ENCODE measurements at regions not wholly inside any gene's neighbourhood (a gene's known extent, or its start where the extent isn't known, plus 50 kb on each side); places are given as distances from the start of the nearest gene placed in this dataset.

- H3K9ac ChIP-seq = no peak overlapping the region
- H3K4me3 ChIP-seq = no peak overlapping the region
These were observed 511.9 kb upstream of the CDH8 start for GRCh38 chr16:62548095-62548494.

GRCh38 chr16:62546701-62547100 lies 510.5 kb upstream of the CDH8 start:
- Histone ChIP-seq H4K20me1 (no peaks in the 10 kb centered on the region), H3K9me3 (no peaks in the 10 kb centered on the region), H3K36me3 (no peaks in the 10 kb centered on the region), H3K4me1 (no peaks in the 10 kb centered on the region), H3K4me2 (no peak overlapping the region), H3K27me3 (no peaks in the 10 kb centered on the region), H3K27ac (no peak overlapping the region), H3K4me3 (no peak overlapping the region), H3K9ac (no peak overlapping the region)
- TF ChIP-seq Cebpa-rat (IDR thresholded peaks at IDR 0.05) = no peak

More at GRCh38 chr16:62548095-62548494, 511.9 kb upstream of the CDH8 start:
- no peaks in the 10 kb centered on the region for H4K20me1 ChIP-seq
- no peaks in the 10 kb centered on the region for H3K4me1 ChIP-seq
- no peaks in the 10 kb centered on the region for H3K9me3 ChIP-seq
- no peak overlapping the region for H3K27ac ChIP-seq
- no peaks in the 10 kb centered on the region for H3K36me3 ChIP-seq
- TF ChIP-seq Cebpa-rat (IDR thresholded peaks at IDR 0.05) = no peak
- H3K4me2 ChIP-seq = no peak overlapping the region
- H3K27me3 ChIP-seq = no peaks in the 10 kb centered on the region

- Histone ChIP-seq H3K27ac (no peak overlapping the region), H4K20me1 (no peaks in the 10 kb centered on the region), H3K9me3 (no peaks in the 10 kb centered on the region), H3K4me2 (no peak overlapping the region), H3K9ac (no peak overlapping the region), H3K4me3 (no peak overlapping the region), H3K4me1 (no peaks in the 10 kb centered on the region), H3K27me3 (no peaks in the 10 kb centered on the region), H3K36me3 (no peaks in the 10 kb centered on the region)
- no peak for TF ChIP-seq Cebpa-rat (IDR thresholded peaks at IDR 0.05)
These were observed 508.8 kb upstream of the CDH8 start for GRCh38 chr16:62545039-62545438.

GRCh38 chr16:62543516-62543915 lies 507.3 kb upstream of the CDH8 start:
- Histone ChIP-seq H3K4me2 (no peak overlapping the region), H3K4me1 (no peaks in the 10 kb centered on the region), H3K9me3 (no peaks in the 10 kb centered on the region), H3K27ac (no peak overlapping the region), H3K9ac (no peak overlapping the region), H4K20me1 (no peaks in the 10 kb centered on the region), H3K27me3 (no peaks in the 10 kb centered on the region), H3K36me3 (no peaks in the 10 kb centered on the region), H3K4me3 (no peak overlapping the region)
- no peak for TF ChIP-seq Cebpa-rat (IDR thresholded peaks at IDR 0.05)

- Histone ChIP-seq H3K9ac (no peak overlapping the region), H3K36me3 (no peaks in the 10 kb centered on the region), H3K27ac (no peak overlapping the region), H3K4me3 (no peak overlapping the region), H4K20me1 (no peaks in the 10 kb centered on the region), H3K9me3 (no peaks in the 10 kb centered on the region), H3K4me1 (no peaks in the 10 kb centered on the region), H3K4me2 (no peak overlapping the region), H3K27me3 (no peaks in the 10 kb centered on the region)
- no peak for TF ChIP-seq Cebpa-rat (IDR thresholded peaks at IDR 0.05)
These were observed 503.4 kb upstream of the CDH8 start for GRCh38 chr16:62539657-62540056.

GRCh38 chr16:62530426-62530825 lies 494.2 kb upstream of the CDH8 start:
- no peak for TF ChIP-seq Cebpa-rat (IDR thresholded peaks at IDR 0.05)
- no peaks in the 10 kb centered on the region for H3K4me1 ChIP-seq

GRCh38 chr16:62516001-62516400 lies 479.8 kb upstream of the CDH8 start:
- H3K4me1 ChIP-seq = 0 out of 2 replicates have a peak, but pooled peaks cover 3% of the 10 kb centered on the region
- no peak overlapping the region for H3K4me2 ChIP-seq
- H3K9ac ChIP-seq = no peak overlapping the region
- no peaks in the 10 kb centered on the region for H4K20me1 ChIP-seq
- H3K9me3 ChIP-seq = no peaks in the 10 kb centered on the region
- no peaks in the 10 kb centered on the region for H3K27me3 ChIP-seq
- no peak overlapping the region for H3K27ac ChIP-seq
- no peaks in the 10 kb centered on the region for H3K36me3 ChIP-seq
- TF ChIP-seq Cebpa-rat (IDR thresholded peaks at IDR 0.05) = no peak
- no peak overlapping the region for H3K4me3 ChIP-seq

More at GRCh38 chr16:62530426-62530825, 494.2 kb upstream of the CDH8 start:
- Histone ChIP-seq H3K36me3 (no peaks in the 10 kb centered on the region), H3K4me3 (no peak overlapping the region), H3K27me3 (no peaks in the 10 kb centered on the region), H3K4me2 (no peak overlapping the region), H3K9me3 (no peaks in the 10 kb centered on the region), H4K20me1 (no peaks in the 10 kb centered on the region), H3K9ac (no peak overlapping the region), H3K27ac (no peak overlapping the region)

- TF ChIP-seq Cebpa-rat (IDR thresholded peaks at IDR 0.05) = no peak
- Histone ChIP-seq H3K27ac (no peak overlapping the region), H3K9ac (no peak overlapping the region), H3K4me3 (no peak overlapping the region), H3K36me3 (no peaks in the 10 kb centered on the region), H3K27me3 (no peaks in the 10 kb centered on the region), H3K4me1 (no peaks in the 10 kb centered on the region), H4K20me1 (no peaks in the 10 kb centered on the region), H3K9me3 (no peaks in the 10 kb centered on the region), H3K4me2 (no peak overlapping the region)
These were observed 466.8 kb upstream of the CDH8 start for GRCh38 chr16:62503073-62503472.

GRCh38 chr16:62478903-62479458 lies 442.7 kb upstream of the CDH8 start:
- Histone ChIP-seq H3K4me3 (no peak overlapping the region), H4K20me1 (no peaks in the 10 kb centered on the region), H3K9ac (no peak overlapping the region), H3K36me3 (no peaks in the 10 kb centered on the region), H3K4me2 (no peak overlapping the region), H3K4me1 (no peaks in the 10 kb centered on the region), H3K27ac (no peak overlapping the region), H3K9me3 (peaks cover 30% of the 10 kb centered on the region), H3K27me3 (no peaks in the 10 kb centered on the region)
- no peak for TF ChIP-seq Cebpa-rat (IDR thresholded peaks at IDR 0.05)

- H3K4me2 ChIP-seq = no peak overlapping the region
- H3K4me3 ChIP-seq = no peak overlapping the region
- peaks cover 33% of the 10 kb centered on the region for H3K9me3 ChIP-seq
- H3K36me3 ChIP-seq = no peaks in the 10 kb centered on the region
- H3K27ac ChIP-seq = no peak overlapping the region
- H3K27me3 ChIP-seq = no peaks in the 10 kb centered on the region
- no peaks in the 10 kb centered on the region for H3K4me1 ChIP-seq
- no peaks in the 10 kb centered on the region for H4K20me1 ChIP-seq
- no peak overlapping the region for H3K9ac ChIP-seq
- no peak for TF ChIP-seq Cebpa-rat (IDR thresholded peaks at IDR 0.05)
These were observed 441.6 kb upstream of the CDH8 start for GRCh38 chr16:62477796-62478195.

GRCh38 chr16:62475573-62475972 lies 439.3 kb upstream of the CDH8 start:
- no peak overlapping the region for H3K4me3 ChIP-seq
- TF ChIP-seq Cebpa-rat (IDR thresholded peaks at IDR 0.05) = no peak
- H3K9me3 ChIP-seq = peaks cover 43% of the 10 kb centered on the region
- H3K27ac ChIP-seq = no peak overlapping the region
- no peaks in the 10 kb centered on the region for H3K27me3 ChIP-seq
- H3K4me1 ChIP-seq = no peaks in the 10 kb centered on the region
- no peaks in the 10 kb centered on the region for H4K20me1 ChIP-seq
- no peaks in the 10 kb centered on the region for H3K36me3 ChIP-seq
- no peak overlapping the region for H3K9ac ChIP-seq
- H3K4me2 ChIP-seq = no peak overlapping the region

Measured in BLaER1 (cell line).